Activated naive CD4-positive, alpha-beta T cell treated with anti-CD3 and anti-CD28 coated beads for 36 hours (primary cell): ENCODE measurements at regions not wholly inside any gene's neighbourhood (a gene's known extent, or its start where the extent isn't known, plus 50 kb on each side); places are given as distances from the start of the nearest gene placed in this dataset.

ENCODE experiments used
- CTCF ChIA-PET: fragments of 350-600 bp; sonication (Branson Sonifier 250); formaldehyde crosslinking; loops from one replicate; lab custom pipeline; 2021; ENCODE audit warnings: antibody characterized with exemption; lab: Charles Lee
- DNase-seq: peaks from one replicate; pipeline ENCODE4 v3.0.0-alpha.2; 2020
- H3K27ac Mint-ChIP-seq: one replicate; pipeline ENCODE4 v1.8.0; 2021; ENCODE audit warnings: mild to moderate bottlenecking, mixed read lengths
- H3K27me3 Mint-ChIP-seq: one replicate; pipeline ENCODE4 v1.8.0; 2021; ENCODE audit warnings: low read depth, mixed read lengths
- H3K36me3 Mint-ChIP-seq: one replicate; pipeline ENCODE4 v1.8.0; 2021; ENCODE audit warnings: low read depth, mixed read lengths
- H3K4me1 Mint-ChIP-seq: one replicate; pipeline ENCODE4 v1.8.0; 2021; ENCODE audit warnings: low read depth, mixed read lengths
- H3K4me3 Mint-ChIP-seq: one replicate; pipeline ENCODE4 v1.8.0; 2021; ENCODE audit warnings: mild to moderate bottlenecking, moderate library complexity, mixed read lengths
- H3K9me3 Mint-ChIP-seq: one replicate; pipeline ENCODE4 v1.8.0; 2021; ENCODE audit warnings: mixed read lengths
- intact Hi-C: fragments of 100-400 bp; cut with micrococcal nuclease; formaldehyde crosslinking; loops from one replicate; pipeline ENCODE4 v1.15.1; 2023

- CTCF ChIA-PET = no interaction called here
- peaks cover 7% of the 10 kb centered on the region for H3K27me3 Mint-ChIP-seq
- no peaks in the 10 kb centered on the region for H3K4me1 Mint-ChIP-seq
- no peaks in the 10 kb centered on the region for H3K36me3 Mint-ChIP-seq
- intact Hi-C loops = no loop called here
- H3K9me3 Mint-ChIP-seq = no peaks in the 10 kb centered on the region
- no peak overlapping the region for H3K27ac Mint-ChIP-seq
- no peak for DNase-seq
- no peak overlapping the region for H3K4me3 Mint-ChIP-seq
Observed at GRCh38 chr13:74966814-74967424, 515.0 kb downstream of the TBC1D4 start.

- H3K36me3 Mint-ChIP-seq = no peaks in the 10 kb centered on the region
- H3K27ac Mint-ChIP-seq = no peak overlapping the region
- CTCF ChIA-PET = no interaction called here
- no peak overlapping the region for H3K4me3 Mint-ChIP-seq
- H3K4me1 Mint-ChIP-seq = no peaks in the 10 kb centered on the region
- intact Hi-C loops = no loop called here
- DNase-seq = no peak
- H3K9me3 Mint-ChIP-seq = no peaks in the 10 kb centered on the region
- peaks cover 10% of the 10 kb centered on the region for H3K27me3 Mint-ChIP-seq
Observed at GRCh38 chr13:74966275-74966674, 515.7 kb downstream of the TBC1D4 start.

GRCh38 chr13:74945637-74946036 lies 536.3 kb downstream of the TBC1D4 start:
- intact Hi-C loops = no loop called here
- H3K27me3 Mint-ChIP-seq = peaks cover 5% of the 10 kb centered on the region
- H3K27ac Mint-ChIP-seq = no peak overlapping the region
- CTCF ChIA-PET = no interaction called here
- no peak overlapping the region for H3K4me3 Mint-ChIP-seq
- H3K36me3 Mint-ChIP-seq = peaks cover 1% of the 10 kb centered on the region
- H3K9me3 Mint-ChIP-seq = peaks cover 16% of the 10 kb centered on the region
- H3K4me1 Mint-ChIP-seq = no peaks in the 10 kb centered on the region
- DNase-seq = no peak

GRCh38 chr13:74931698-74932433 lies 550.1 kb downstream of the TBC1D4 start:
- Mint-ChIP-seq H3K4me3 (no peak overlapping the region), H3K4me1 (no peaks in the 10 kb centered on the region), H3K9me3 (peaks cover 7% of the 10 kb centered on the region), H3K27ac (no peak overlapping the region), H3K27me3 (peaks cover 4% of the 10 kb centered on the region), H3K36me3 (no peaks in the 10 kb centered on the region)
- intact Hi-C loops = no loop called here
- DNase-seq = no peak
- CTCF ChIA-PET = interaction anchor here (0.6 kb wide), 1 partner anchor 73 kb away, joined by 5 read pairs; no protein-coding TSS in a partner anchor

GRCh38 chr13:74930402-74931165 lies 551.4 kb downstream of the TBC1D4 start:
- CTCF ChIA-PET = no interaction called here
- Mint-ChIP-seq H3K36me3 (no peaks in the 10 kb centered on the region), H3K4me1 (no peaks in the 10 kb centered on the region), H3K4me3 (no peak overlapping the region), H3K9me3 (peaks cover 2% of the 10 kb centered on the region), H3K27me3 (peaks cover 7% of the 10 kb centered on the region), H3K27ac (no peak overlapping the region)
- intact Hi-C loops = no loop called here
- DNase-seq = no peak

- Mint-ChIP-seq H3K9me3 (peaks cover 2% of the 10 kb centered on the region), H3K27ac (no peak overlapping the region), H3K27me3 (peaks cover 7% of the 10 kb centered on the region), H3K36me3 (no peaks in the 10 kb centered on the region), H3K4me3 (no peak overlapping the region), H3K4me1 (no peaks in the 10 kb centered on the region)
- intact Hi-C loops = no loop called here
- no peak for DNase-seq
- CTCF ChIA-PET = no interaction called here
Observed at GRCh38 chr13:74929436-74929835, 552.5 kb downstream of the TBC1D4 start.

- intact Hi-C loops = no loop called here
- Mint-ChIP-seq H3K9me3 (peaks cover 10% of the 10 kb centered on the region), H3K27me3 (peaks cover 7% of the 10 kb centered on the region), H3K36me3 (no peaks in the 10 kb centered on the region), H3K4me3 (no peak overlapping the region), H3K27ac (no peak overlapping the region), H3K4me1 (no peaks in the 10 kb centered on the region)
- DNase-seq = no peak
- CTCF ChIA-PET = no interaction called here
Observed at GRCh38 chr13:74927823-74928222, 554.1 kb downstream of the TBC1D4 start.

- H3K4me1 Mint-ChIP-seq = no peaks in the 10 kb centered on the region
- peaks cover 8% of the 10 kb centered on the region for H3K9me3 Mint-ChIP-seq
- no peak for DNase-seq
- H3K27me3 Mint-ChIP-seq = peaks cover 5% of the 10 kb centered on the region
- CTCF ChIA-PET = interaction anchor here (0.6 kb wide), 1 partner anchor 124 kb away, joined by 5 read pairs; no protein-coding TSS in a partner anchor
- H3K36me3 Mint-ChIP-seq = no peaks in the 10 kb centered on the region
- intact Hi-C loops = no loop called here
- no peak overlapping the region for H3K4me3 Mint-ChIP-seq
- H3K27ac Mint-ChIP-seq = no peak overlapping the region
Observed at GRCh38 chr13:74922963-74923362, 559.0 kb downstream of the TBC1D4 start.

- DNase-seq = no peak
- H3K27me3 Mint-ChIP-seq = peaks cover 5% of the 10 kb centered on the region
- H3K36me3 Mint-ChIP-seq = no peaks in the 10 kb centered on the region
- no peaks in the 10 kb centered on the region for H3K4me1 Mint-ChIP-seq
- peaks cover 8% of the 10 kb centered on the region for H3K9me3 Mint-ChIP-seq
- CTCF ChIA-PET = no interaction called here
- no peak overlapping the region for H3K27ac Mint-ChIP-seq
- H3K4me3 Mint-ChIP-seq = no peak overlapping the region
- intact Hi-C loops = no loop called here
Observed at GRCh38 chr13:74921326-74921725, 560.6 kb downstream of the TBC1D4 start.

- H3K27me3 Mint-ChIP-seq = peaks cover 3% of the 10 kb centered on the region
- no peak for DNase-seq
- no peak overlapping the region for H3K4me3 Mint-ChIP-seq
- H3K4me1 Mint-ChIP-seq = no peaks in the 10 kb centered on the region
- H3K27ac Mint-ChIP-seq = no peak overlapping the region
- intact Hi-C loops = no loop called here
- CTCF ChIA-PET = no interaction called here
- peaks cover 8% of the 10 kb centered on the region for H3K9me3 Mint-ChIP-seq
- H3K36me3 Mint-ChIP-seq = no peaks in the 10 kb centered on the region
Observed at GRCh38 chr13:74920920-74921319, 561.0 kb downstream of the TBC1D4 start.

- no peaks in the 10 kb centered on the region for H3K36me3 Mint-ChIP-seq
- H3K27me3 Mint-ChIP-seq = peaks cover 2% of the 10 kb centered on the region
- no peak overlapping the region for H3K27ac Mint-ChIP-seq
- no peak overlapping the region for H3K4me3 Mint-ChIP-seq
- no peaks in the 10 kb centered on the region for H3K4me1 Mint-ChIP-seq
- intact Hi-C loops = no loop called here
- CTCF ChIA-PET = no interaction called here
- no peak for DNase-seq
- H3K9me3 Mint-ChIP-seq = peaks cover 8% of the 10 kb centered on the region
Observed at GRCh38 chr13:74920361-74920760, 561.6 kb downstream of the TBC1D4 start.

GRCh38 chr13:74919914-74920313 lies 562.1 kb downstream of the TBC1D4 start:
- H3K9me3 Mint-ChIP-seq = peaks cover 8% of the 10 kb centered on the region
- H3K27ac Mint-ChIP-seq = no peak overlapping the region
- no peaks in the 10 kb centered on the region for H3K4me1 Mint-ChIP-seq
- CTCF ChIA-PET = no interaction called here
- DNase-seq = no peak
- H3K4me3 Mint-ChIP-seq = no peak overlapping the region
- H3K36me3 Mint-ChIP-seq = no peaks in the 10 kb centered on the region
- H3K27me3 Mint-ChIP-seq = peaks cover 2% of the 10 kb centered on the region
- intact Hi-C loops = no loop called here
